ENCODE measurements at regions not wholly inside any gene's neighbourhood (a gene's known extent, or its start where the extent isn't known, plus 50 kb on each side); places are given as distances from the start of the nearest gene placed in this dataset.
"Not testable (repeated sequence)": the region's sequence is repeated elsewhere in the genome, so short reads cannot be mapped to it uniquely, and the experiment has no call there.

GRCh38 chr4:31844350-31844749, 1124.2 kb downstream of the PCDH7 start:
- no peak for DNase-seq

DNA sequence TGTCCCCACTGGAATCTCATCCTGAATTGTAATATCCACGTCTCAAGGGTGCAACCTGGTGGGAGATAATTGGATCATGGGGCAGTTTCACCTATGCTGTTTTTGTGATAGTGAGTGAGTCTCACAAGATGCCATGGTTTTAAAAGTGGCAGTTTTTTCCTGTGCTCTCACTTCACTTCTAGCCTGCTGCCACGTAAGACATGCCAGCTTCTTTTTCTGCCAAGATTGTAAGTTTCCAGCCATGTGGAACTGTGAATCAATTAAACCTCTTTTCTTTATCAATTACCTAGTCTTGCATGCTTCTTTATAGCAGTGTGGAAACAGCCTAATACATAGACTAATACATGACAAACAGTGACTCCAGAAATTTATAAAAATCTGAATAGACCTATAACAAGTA, 1131.8 kb downstream of the PCDH7 start:
- DNase-seq, result no peak

- DNase-seq, result no peak
Measured at GRCh38 chr4:31877429-31877828, 1157.3 kb downstream of the PCDH7 start.

GRCh38 chr4:31880837-31881236, 1160.7 kb downstream of the PCDH7 start:
- not testable (repeated sequence) for DNase-seq

- no peak for DNase-seq
Measured at GRCh38 chr4:31896349-31896748, 1176.2 kb downstream of the PCDH7 start.

DNA sequence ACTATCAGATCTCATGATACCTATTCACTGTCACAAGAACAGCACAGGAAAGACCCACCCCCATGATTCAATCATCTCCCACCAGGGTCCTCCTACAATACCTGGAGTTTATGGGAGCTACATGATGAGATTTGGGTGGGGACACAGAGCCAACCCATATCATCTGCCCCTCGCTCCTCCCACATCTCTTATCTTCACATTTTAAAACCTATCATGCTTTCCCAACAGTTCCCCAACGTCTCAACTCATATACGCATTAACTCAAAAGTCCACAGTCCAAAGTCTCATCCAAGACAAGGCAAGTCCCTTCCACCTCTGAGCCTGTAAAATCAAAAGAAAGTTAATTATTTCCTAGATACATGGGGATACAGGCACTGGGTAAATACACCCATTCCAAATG, 1185.2 kb downstream of the PCDH7 start:
- no peak for DNase-seq

DNA sequence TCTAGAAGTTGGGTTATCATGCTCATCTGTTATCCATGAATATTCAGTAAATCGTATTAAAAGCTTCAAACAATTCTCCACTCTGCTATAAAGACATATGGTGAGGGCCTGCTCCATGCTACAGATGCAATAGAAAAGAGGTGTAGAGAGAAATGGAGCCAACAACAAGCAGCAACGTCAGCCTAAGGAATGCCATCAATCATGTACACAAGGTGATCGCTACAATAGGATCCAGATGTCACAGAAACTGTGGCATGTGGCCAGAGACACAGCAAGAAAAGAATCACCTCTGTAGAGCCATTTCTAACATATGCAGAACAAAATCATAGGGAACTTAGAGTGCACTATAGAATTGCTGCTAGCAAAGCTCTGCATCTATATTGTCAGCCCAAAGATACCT, 1188.1 kb downstream of the PCDH7 start:
- DNase-seq, result no peak

GRCh38 chr4:31917334-31917733, 1197.2 kb downstream of the PCDH7 start:
- DNase-seq, result no peak

- DNase-seq, result no peak
Measured at GRCh38 chr4:31918891-31919290, 1198.7 kb downstream of the PCDH7 start.

DNA sequence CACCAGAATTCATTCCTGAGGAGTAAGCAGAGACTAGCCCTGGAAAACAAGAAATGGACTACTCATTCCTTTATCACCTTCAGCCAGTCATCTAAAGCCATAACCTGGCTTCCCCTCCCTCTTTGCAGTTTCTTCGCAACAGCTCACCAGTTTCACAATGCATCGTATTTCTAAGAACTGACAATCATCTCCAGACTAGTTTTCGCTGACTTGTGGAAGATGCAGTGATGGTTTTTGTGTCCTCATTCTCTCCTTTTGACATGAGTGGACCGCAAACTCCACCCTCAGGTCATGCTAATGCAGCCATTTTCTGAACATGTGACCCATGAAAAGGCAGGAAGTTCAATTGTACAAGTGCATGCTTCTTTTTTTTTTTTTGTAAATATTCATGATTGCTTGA, 1203.5 kb downstream of the PCDH7 start:
- DNase-seq, result no peak

- no peak for DNase-seq
Measured at GRCh38 chr4:31929676-31930345, 1209.6 kb downstream of the PCDH7 start.

GRCh38 chr4:31946456-31946855, 1226.3 kb downstream of the PCDH7 start:
- no peak for DNase-seq

DNA sequence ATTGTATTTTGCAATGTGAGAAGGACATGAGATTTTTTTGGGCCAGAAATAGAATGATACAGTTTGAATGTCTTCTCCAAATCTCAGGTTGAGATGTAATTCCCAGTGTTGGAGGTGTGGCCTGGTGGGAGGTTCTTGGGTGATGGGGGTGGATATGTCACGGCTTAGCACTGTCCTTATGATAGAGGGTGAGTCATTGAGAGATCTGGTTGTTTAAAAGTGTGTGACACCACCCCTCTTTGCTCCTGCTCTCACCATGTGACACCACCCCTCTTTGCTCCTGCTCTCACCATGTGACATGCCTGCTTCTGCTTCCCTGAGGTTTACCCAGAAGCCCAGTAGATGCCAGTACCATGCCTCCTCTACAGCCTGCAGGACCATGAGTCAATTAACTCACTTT, 1226.9 kb downstream of the PCDH7 start:
- DNase-seq, result no peak

GRCh38 chr4:31949045-31949444, 1228.9 kb downstream of the PCDH7 start:
- no peak for DNase-seq

GRCh38 chr4:31955346-31955745, 1235.2 kb downstream of the PCDH7 start:
- no peak for DNase-seq

GRCh38 chr4:31959972-31960371, 1239.8 kb downstream of the PCDH7 start:
- no peak for DNase-seq

GRCh38 chr4:31964685-31965084, 1244.5 kb downstream of the PCDH7 start:
- no peak for DNase-seq

DNA sequence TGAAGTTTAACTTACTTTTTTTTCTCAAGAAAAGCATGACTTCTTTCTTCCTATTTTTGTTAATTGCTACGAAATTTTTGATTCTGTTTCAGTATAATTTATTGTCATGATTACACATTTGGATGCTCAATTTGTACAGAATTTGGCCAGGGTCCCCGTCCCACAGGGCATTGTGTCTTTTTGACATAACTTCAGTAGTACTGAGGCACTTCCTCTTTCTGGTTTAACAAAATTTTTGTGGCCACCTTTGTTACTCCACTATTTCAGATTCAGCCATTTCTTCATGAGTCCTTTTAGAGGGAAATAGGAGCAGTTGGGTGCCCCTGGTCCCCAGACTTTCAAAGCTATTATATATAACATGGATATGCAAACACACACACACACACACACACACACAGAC, 1248.7 kb downstream of the PCDH7 start:
- DNase-seq, result no peak

GRCh38 chr4:31974490-31975002, 1254.4 kb downstream of the PCDH7 start:
- no peak for DNase-seq

DNA sequence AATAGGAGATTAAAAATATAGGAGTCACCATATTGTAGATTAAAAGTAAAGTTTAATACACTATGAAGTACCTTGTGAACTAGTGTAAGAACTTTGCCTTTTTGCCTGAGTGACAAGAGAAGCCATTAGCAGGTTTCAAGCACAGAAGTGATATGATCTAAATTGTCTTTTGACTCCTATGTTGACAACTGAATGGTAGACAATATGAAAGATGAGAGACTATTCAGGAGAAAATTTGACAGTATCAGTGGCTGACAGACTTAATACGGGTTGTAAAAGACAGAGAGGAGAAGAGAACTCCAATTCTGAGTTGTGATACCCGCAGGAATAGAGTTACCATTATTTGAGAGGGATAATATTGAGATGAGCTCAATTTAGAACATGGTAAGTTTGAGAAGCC, 1259.8 kb downstream of the PCDH7 start:
- DNase-seq, result no peak

DNA sequence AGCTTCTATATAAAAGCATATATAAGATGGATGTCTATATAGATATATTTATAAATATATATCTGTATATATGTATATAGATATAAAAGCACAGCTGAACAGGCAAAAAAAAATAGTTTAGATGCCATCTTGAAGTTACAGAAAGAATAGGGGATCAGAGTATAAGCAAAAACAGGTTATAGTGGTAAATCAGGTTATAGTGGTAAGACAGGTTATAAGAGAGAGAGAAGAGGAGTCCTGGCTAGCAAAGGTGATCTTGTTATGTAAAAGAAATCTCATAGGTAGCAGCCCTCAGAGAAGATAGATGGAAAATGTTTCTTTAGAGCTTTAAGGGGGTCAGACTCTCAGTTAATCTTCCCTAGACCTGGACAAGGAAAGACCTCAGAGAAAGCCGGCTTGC, 1263.1 kb downstream of the PCDH7 start:
- DNase-seq, result no peak

GRCh38 chr4:31983677-31984076, 1263.5 kb downstream of the PCDH7 start:
- DNase-seq, result no peak

DNA sequence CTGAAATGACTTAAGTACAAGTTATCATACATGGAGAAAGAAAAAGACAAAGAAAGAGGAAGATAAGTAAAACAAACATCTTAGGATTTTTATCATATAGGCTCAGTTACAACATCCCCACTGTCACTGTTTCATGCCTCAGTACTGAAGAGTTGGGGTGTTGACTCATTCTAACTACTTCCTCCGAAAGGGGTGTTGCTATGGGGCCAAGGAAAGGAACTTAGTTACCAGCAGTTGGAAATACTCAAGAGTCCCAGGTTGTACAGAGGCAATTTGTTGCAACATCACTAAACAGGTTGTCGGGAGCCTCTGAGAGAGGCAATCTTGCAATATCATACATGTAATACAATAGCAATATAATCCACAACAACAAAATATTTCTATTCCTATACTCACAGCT, 1264.7 kb downstream of the PCDH7 start:
- DNase-seq, result no peak

- DNase-seq, result no peak
Measured at GRCh38 chr4:31995943-31996901, 1276.1 kb downstream of the PCDH7 start.
